NCI-H1694 (cell line): ENCODE measurements at regions not wholly inside any gene's neighbourhood (a gene's known extent, or its start where the extent isn't known, plus 50 kb on each side); places are given as distances from the start of the nearest gene placed in this dataset.

Source experiments
- DNase-seq: peaks from one replicate; lab custom pipeline; 2025; lab: John Stamatoyannopoulos, UW

DNA sequence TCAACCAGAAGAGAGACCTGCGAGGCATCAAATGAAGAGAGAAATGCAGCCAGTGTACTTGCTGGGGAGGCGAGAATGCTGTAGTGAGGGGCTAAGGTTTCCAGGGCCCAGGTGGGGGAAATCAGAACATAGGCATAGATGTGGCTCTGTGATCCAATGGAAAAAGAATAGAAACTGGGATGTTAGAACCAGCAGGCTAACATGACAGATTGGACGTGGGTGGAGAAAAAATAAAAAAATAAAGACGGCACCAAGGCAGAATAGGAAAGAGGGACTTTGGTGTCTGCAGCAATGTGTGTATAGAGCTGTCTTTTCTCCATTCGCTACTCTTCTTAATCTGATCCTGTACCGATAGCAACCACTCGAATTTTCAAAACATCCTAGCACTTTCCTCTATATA lies 381.0 kb upstream of the NBEA start:
- no peak for DNase-seq

DNA sequence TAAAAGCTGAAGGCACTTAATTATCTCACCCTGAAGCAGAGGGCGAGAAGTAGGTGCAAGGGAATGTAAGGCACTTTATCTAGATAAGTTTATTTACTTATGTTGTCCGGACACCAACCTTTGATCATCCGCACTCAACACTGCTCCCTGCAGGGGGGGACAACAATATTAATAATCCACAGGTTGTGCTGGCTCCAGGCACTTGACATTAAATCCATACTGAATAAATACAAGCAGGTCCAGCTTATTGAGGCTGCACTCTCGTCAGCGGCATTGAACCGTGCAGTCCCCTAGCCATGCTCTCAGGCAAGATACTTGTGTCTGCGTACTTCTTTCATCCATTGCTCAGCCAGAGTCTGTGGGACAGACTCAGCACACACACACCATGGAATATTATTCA lies 374.5 kb upstream of the NBEA start:
- DNase-seq: no peak

DNA sequence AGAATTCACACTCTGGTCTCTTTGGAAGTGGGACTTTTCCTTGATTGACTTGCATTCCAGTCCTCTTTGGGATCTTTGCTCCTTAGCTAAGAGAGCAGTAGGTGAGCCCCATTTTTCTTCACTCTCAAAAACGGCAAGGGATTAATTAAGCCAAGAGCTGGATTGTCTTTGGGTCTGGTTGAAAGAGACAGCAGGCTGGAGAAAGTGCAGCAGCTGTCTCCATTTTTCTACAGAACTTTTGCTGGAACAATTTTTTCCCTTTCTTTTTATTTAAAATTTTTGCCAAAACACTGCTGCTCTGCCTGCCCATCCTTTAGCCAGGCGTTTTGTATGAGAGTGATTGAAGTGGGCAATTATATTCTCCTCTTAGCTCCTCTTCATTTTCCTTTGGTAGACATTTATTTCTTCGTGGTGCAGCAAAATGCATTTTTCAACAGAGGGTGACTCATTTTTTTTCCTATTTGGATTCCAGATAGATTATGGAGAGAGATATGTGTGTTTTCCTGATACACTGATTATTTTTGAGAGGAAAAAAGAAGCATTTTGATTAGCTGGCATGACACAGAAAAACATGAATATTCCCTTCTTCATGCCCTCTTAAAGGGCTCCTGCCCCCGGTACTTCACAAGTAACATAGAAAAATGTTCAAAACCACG lies 371.2 kb upstream of the NBEA start:
- no peak for DNase-seq

DNA sequence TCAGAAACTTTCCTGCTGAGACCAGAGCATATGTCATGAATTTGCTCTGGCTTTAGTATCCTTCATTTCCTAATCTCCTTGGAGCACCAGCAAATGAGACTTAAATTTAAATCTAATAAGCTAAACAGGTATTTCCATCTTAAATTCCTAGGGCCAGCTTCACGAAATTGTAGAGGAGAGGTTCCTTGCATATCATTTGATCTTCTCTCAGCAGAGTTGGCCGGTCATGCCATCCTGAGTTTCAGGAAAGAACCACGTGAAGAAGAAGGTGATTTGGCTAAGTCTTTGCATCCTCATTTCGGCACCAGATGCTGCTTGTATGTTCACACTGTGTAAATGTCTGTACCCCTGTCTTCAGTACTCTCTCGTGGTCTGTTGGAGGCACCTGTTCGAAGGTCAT lies 370.4 kb upstream of the NBEA start:
- DNase-seq: no peak

DNA sequence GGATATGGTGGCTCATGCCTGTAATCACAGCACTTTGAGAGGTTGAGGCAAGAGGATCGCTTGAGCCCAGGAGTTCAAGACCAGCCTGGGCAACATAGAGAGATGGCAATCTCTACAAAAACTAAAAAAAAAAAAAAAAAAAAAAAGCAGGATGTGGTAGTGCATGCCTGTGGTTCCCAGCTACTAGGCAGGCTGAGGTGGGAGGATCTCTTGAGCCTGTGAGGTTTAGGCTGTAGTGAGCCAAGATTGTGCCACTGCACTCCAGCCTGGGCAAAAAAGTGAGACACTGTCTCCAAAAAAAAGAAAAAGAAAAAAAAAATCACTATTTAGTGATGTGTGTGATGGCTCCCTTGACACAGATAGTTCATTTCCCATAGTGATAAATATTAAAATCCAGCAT lies 365.0 kb upstream of the NBEA start:
- DNase-seq: no peak

DNA sequence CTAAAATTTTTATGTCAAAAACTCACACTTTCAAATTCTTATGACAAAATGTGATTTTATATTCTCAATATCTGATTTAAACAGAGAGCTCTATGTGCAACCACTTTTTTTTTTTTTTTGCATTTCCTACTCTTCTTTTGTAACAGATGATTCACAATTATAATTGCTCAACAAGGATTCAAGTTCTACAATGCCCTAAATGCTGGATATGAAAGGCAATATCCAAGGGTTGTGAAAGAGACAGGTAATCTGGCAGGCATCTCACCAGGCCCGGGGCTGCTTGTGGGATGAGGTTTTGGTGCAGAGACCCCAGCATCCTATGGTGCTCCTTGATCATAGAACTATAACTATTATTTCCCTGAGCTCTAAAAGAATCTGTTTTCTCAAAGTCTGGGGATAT lies 363.6 kb upstream of the NBEA start:
- DNase-seq: no peak

DNA sequence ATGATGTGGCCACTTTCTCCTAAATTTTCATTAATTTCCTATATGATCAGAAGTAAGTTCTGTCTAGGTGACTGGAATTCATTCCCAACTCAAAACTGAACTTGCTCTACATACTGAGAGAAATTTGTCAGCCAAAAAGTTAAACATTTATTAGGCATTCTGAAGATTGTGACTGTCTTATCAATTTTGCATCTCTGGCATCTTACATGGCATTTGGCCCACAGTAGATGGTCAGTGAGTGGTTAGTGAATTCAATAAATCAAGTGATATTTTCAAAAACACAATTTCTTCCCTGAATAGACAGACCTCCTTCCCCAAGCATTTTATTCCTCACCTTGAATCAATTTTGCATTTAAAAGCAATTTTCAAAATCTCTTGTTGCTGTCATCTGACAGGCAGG lies 363.2 kb upstream of the NBEA start:
- no peak for DNase-seq

DNA sequence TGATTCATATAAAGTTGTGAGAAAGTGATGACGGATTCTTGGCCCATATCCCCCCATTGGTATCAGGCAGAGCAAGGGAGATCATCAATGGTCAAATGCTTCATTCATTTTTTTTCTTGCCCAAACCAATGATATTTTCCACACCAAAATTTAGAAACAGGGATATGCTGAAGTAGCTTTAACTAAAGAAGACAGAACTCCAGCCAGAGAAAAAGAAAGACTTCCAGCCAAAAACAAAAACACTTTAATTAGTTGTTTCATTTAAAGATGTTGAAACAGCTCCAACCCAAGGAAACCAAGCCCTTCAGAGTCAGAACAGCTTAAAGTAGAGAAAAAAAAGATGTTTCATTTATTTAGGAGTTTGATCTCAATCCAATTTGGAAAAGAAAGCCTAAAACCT lies 358.9 kb upstream of the NBEA start:
- no peak for DNase-seq

DNA sequence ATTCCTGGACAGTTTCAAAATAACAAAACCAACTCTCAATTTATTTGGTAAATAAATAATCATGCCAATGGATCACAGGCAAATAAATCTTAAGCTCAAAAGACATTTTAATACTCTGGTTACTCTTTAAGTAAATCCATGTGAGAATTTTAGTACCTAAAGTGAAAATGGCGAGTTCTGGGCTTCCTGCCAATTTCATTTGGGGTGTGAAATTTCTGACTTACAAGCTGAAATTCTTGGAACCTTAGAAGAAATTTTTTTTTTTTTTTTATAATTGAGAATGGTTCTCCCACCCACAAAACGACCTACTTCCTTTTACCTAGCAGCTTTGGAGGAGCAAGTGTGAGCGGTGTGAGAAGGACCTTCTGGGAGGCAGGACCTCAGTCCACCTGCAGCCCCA lies 354.5 kb upstream of the NBEA start:
- no peak for DNase-seq

DNA sequence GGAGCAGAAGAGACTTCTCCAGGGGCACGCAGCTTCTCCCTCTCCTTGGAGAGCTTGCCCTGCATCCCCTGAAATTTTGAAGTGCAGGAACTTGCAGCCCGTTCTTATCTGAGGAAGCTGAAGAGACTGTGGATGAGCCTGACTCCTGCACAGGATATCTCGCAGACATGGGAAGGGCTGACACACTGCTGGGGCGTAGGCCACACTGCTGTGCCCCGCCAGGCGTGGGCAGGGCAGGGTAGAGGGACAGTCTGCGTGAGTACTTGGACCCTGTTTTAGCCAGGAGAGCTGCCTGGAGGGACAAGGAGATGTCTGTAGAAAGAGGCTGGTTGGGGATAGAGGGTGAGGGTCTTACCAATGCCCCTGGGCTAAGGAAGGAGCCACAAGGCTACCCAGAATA lies 353.7 kb upstream of the NBEA start:
- no peak for DNase-seq

DNA sequence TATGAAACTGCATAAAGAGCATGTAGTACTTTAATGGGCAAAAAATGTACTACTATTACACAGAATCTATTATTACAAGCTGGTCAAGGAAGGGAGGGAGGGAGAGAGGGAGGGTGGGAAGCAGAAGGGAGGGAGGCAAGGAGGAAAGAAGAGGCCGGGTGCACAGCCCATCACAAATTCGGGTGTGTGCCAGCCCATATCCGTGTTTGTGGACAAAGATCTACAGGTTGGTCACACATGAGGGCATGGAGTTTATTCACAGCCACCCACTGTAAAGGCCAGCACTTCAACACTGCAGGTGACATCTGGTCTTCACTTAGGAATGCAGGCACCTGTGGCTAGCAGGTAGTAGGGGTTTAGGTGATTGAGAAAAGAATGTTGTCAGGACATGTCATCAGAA lies 352.5 kb upstream of the NBEA start:
- no peak for DNase-seq

DNA sequence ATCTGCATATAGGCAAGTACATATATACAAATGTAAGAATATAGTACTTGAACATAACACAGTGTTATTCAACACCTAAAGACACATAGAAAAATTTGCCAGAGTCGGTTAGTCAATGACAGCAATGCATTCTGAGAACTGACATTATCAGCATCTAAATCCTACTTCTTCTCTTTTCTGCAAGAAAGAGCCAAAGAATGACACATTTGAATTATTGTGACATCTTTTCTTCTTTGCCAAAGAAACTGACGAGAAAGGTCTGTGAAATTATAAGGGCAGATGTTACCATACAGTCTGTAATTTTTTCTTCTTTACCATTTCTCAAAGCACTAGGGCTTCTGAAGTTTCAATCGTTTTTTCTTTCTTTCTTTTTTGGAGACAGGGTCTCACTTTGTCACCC lies 350.9 kb upstream of the NBEA start:
- no peak for DNase-seq

DNA sequence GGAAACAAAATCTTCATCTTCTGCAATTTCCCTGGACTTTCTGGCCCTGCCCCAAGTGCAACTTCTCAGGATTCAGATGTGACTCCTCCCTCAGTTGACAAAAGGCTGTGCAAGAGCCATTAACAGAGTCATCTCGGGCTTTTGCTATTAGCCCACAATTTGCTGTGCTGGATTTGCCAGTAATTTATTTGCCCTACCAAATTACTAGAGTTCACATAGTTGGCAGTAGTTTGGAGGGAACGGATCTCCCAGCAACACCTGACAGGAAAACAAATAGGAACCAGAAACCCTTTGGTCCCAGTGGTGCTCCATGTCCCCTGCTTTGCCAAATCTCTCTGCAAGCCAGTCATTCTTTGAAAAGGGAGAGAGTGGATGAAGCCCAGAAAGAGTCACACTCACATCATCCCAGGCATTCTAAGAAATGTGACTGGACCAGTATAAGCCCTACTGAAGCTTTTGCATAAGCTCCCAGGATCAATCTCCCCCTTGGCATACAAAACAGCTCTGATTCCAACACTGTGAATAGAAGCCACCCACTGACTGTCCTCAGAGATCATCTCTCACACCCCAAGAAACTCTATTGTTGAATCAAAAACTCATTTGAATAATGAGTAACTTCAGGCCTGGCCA lies 350.1 kb upstream of the NBEA start:
- DNase-seq: no peak

DNA sequence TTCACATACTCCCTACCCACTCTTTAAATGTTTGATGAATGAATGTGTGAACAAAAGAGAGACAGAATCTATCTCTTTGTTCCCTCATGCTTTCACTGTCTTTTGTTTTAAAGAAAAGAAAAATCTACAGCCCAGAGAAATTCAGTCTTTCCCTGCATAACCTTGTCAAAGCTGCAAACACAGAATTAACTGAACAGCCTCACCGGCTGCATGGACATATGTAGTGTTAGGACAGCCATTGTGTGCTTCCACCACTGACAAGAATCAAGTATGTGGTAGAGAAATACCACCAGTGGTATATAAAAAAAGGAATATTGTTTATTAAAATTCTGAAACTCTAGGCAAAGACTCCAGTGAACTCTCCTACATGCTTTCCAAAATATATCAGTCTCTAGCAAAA lies 348.4 kb upstream of the NBEA start:
- no peak for DNase-seq

DNA sequence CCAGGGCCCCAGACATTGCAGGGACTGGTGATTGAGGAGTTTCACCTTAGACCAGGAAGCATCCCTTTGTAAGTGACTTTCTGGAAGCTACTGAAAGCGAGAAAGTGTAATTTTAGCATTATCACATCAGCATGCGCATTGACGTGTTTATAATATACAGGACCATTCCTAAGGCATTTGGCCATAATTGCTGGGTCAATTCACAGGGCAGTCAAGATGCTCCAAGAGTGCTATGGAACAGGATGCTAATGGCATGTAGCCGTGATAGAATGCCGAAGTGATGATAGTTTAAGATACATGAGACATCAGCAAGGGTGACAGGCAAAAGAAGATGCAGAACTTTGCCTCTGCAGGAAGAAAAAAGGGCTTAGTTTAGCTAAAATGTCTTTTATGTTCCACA lies 347.6 kb upstream of the NBEA start:
- no peak for DNase-seq

DNA sequence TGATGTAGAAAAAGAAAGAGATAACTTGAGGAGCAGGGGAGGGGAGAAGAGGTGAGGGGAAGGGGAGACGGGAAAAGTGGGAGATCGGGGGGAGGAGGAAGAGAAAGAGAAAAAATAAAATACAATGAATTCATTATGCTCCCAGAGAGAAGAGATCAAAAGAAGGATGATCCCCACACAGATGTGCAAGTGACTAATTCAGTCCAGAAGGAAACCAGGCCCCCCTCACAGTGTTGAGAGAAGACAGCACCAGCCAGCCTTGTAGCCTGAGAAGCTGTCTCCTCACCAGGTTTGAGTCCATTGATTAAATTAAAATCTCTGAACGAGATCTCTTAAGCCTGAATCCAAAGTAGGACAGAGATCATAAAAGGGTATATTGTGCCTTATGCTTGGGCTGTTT lies 333.7 kb upstream of the NBEA start:
- no peak for DNase-seq

DNA sequence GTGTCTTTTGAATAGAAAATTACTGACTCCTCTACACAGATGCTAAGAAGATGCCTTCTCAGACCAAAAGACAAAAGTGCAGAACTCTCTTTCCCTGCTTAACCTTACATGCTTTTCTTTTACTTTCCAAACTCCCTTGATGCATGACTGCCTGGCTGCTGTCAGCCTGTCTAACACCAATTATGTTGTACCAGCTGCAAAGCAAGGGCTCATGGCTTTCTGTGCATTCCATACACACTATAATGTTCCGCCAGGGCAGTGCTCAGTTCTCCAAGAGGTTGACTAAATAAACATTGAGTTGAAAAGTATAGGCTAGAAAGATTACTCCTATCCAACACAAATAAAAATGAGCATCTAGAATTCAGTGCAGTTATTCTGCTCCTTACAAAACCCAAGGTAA lies 330.4 kb upstream of the NBEA start:
- DNase-seq: no peak

DNA sequence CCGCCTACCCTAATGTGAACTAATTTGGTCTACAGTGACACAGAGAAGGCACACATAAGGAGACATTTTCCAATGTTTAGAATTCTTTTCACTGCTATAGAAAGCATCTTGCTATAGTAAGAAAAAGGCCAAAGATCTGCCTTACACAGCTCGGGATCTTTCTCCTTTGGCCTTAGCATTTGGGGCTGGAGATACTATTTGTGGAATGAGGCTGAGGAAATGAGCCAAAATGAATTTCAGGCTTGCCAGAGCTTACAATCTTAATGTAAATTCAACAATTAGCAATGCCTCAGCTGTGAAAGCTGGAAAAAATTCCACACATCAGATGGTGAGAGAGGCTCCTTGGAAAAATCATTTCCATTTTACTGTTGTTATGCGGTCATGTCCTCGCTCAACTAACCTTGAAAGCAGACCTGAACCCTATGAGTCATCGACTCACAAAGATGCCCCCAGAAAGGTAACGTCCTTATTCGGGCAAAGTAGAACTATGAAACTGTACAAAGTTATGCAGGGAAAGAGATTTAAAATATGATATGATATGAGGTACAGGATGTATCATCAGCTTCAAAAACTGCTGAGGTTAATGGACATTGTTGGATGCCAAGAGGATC lies 324.5 kb upstream of the NBEA start:
- DNase-seq: no peak

DNA sequence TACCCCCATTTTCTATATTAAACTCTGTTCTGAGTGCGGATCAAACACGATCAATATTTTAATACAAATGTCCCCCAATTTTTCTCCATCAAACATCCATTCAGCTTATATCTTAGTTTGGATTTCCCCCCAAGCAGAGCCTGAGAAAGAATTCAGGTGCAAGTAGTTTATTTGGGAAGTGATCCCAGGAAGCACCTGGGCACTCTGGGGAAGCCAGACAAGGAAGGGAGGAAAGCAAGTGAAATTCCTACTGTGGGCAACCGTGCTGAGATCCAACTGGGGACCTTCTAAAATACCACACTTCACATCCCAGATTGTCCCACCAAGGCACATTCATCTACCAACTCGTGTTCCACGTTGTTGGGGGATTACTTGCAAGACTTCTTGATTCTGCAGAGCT lies 323.4 kb upstream of the NBEA start:
- no peak for DNase-seq

DNA sequence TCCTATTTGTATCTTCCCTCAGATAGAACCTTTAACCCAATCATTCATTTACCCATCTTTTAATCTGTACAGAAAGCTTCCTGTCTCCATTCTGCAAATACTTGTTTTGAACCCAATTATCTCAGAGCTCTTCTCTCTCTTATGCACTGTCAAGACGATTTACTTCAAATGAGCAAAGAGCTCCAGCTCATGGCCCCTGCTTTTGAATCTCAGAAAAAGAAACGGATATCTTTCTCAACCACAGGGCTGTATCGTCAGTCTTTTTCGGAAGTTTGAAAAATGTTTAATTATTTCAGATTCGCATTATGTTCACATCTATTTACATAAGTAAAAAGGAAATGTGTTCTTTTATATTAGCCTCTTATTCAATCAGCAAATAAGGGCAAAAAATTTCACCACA lies 322.7 kb upstream of the NBEA start:
- no peak for DNase-seq

DNA sequence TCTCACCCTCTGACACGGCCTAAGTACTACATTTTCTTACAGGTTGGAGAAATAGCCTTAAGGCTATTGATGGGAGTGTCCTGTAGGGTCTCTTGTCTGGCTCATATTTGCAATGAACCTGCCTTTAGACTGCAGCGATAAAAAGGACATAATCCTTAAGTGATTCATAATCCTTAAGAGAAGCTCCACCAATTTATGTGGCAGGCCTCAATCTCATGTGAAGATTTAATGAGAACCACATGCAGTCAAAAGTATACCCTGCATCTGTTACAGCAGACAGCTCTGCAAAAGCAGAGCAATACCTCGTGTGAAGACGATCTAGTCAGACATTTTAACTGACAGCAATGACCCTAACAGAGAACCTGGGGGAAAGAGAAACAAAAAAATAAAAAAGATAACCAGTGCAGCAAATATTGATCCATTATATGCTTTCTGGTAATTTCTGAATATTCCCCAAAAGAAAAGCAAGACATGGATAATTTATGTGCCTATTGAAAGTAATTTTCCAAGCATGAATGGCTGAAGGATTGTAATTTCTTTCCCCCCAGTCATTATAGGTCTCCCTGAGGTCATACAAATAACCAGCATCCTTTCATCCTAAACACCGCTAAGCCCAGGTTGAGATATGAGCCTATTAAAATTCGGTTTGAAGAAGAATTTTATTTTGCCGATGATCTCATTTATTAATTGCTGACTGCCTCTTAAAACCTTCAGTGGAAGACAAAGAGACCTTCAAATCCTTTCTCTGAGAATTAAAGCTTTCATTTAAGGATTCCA lies 321.8 kb upstream of the NBEA start:
- DNase-seq: no peak

DNA sequence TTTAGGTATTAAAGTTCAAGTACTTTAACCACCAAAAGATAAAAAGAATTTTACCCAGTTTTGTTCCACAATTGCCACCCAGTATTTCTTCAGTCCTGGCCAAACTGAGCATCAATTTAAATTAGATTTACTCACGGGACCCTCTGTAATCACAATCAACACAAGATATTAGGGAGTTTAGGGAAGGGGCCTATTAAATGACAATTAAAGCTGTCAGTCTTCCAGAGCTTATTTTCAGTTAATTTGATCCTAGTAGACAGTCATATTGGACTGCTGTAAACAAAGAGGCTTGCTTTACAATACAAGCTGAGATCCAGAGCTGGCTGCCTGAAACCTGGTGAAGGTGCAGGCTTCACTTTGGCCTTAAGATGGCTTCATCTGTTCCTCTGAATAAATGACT lies 321.2 kb upstream of the NBEA start:
- no peak for DNase-seq

DNA sequence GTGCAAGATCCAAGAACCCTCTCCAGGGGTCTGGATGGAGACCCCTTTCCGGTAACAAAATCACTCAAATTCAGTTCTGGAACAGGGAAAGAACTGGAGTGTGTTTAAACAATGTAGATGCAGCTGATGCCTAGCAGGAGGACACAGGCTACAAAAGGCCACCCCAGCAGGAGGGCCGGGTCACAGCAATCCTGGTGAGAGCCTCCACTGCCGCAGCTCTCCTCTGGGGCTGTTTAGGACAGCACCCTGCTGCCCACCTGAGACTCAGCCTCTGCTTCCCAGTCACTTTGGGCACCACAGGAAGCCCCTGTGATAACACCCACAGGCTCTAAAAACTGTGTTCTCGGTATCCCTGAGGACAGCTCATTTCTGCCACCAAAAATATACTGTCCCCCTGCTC lies 318.7 kb upstream of the NBEA start:
- no peak for DNase-seq
